Left forelimb (tissue), 1 donor: ENCODE measurements at regions not wholly inside any gene's neighbourhood (a gene's known extent, or its start where the extent isn't known, plus 50 kb on each side); places are given as distances from the start of the nearest gene placed in this dataset.
A peak's percentile ranks its signal among the peaks of the same experiment; 100 is the strongest.
"Not testable (repeated sequence)": the region's sequence is repeated elsewhere in the genome, so short reads cannot be mapped to it uniquely, and the experiment has no call there.

Experiments
- DNase-seq: peaks from one replicate; pipeline ENCODE4 v3.0.0-alpha.2; 2018; ENCODE audit warnings: low spot score

DNA sequence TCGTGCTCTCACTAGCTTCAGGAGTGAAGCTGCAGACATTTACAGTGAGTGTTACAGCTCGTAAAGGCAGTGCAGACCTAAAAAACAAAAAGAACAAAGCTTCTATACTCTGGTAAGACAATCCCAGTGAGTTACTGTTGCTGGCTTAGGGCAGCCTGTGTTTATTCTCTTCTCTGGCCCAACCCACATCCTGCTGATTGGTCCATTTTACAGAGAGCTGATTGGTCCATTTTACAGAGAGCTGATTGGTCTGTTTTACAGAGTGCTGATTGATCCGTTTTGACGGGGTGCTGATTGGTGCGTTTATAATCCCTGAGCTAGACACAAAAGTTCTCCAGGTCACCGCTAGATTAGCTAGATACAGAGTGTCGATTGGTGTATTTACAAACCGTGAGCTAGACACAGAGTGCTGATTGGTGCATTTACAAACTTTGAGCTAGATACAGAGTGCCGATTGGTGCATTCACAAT lies 158.0 kb downstream of the KLRB1 start:
- DNase-seq = not testable (repeated sequence)

DNA sequence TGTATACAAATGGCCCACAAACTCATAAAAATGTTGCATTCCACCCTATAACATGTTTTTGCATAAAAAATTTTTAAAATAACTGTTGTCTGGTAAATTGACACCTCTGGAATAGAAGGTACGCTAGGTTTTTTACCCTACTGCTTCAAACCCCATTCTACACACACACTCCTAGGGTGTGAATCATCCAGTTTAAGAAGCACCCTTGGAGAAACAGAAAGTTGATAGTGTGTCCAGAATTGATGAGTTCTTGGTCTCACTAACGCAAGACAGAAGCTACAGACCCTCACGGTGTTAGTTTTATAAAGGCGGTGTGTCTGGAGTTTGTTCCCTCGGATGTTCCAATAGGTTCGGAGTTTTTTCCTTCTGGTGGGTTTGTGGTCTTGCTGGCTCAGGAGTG lies 158.5 kb downstream of the KLRB1 start:
- no peak for DNase-seq

DNA sequence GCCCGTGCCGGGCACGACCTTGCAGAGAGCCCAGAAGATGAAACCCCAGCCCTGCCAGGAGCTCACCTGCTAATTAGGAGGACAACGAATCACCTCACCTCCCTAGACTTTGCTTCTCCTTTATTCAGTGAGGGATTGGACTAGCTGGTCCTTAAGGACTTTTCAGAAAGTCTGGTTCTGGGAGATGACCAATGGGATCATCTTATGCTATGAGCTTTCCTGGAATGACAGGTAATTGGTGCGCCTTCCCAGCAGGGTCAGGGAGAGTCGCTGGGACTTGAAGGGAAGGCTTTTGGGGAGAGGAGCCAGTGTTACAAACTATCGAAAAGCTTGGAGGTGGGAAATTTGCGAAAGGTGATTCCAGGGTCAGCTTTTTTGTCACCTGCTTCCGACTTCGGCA lies 159.1 kb downstream of the KLRB1 start:
- DNase-seq = not testable (repeated sequence)

DNA sequence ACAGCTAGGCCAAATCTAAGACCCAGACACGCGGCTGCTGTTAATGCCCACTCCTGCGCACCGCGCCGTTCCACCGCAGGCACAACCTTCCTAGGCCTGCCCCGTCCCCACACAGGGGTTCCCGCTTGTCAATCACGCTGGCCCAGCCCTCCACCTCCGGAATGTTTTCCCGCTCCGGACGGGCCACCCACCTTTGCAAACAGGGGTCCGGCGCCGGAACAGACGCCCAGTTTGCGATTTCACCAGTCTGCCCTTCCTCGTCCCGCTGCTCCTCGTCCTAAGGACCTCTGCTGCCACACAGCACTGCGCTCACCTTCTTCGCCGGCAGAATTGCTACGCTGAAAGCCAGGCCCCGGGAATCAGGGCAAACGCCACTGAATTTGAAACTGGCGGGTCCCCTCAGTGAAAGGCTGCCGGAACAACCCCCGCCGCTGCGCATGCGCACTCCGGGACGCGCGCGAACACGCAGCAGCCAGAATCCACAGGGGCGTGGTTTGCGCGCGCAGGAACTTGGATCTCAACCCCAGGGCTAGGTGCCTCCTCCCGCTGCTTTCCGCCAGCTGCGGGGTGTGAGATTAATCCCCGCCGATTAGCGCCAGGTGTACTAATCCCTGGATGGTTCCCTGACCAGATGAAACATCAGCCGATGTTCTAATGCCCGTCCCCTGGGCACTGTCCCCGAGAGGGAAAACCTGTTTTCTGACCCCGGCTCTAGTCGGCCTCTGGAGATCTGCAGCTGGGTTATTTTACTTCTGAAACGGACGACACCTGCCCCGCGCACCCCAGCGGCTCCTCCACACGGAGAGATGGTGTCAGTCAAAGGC lies 159.7 kb downstream of the KLRB1 start:
- peak; percentile 91 for DNase-seq

DNA sequence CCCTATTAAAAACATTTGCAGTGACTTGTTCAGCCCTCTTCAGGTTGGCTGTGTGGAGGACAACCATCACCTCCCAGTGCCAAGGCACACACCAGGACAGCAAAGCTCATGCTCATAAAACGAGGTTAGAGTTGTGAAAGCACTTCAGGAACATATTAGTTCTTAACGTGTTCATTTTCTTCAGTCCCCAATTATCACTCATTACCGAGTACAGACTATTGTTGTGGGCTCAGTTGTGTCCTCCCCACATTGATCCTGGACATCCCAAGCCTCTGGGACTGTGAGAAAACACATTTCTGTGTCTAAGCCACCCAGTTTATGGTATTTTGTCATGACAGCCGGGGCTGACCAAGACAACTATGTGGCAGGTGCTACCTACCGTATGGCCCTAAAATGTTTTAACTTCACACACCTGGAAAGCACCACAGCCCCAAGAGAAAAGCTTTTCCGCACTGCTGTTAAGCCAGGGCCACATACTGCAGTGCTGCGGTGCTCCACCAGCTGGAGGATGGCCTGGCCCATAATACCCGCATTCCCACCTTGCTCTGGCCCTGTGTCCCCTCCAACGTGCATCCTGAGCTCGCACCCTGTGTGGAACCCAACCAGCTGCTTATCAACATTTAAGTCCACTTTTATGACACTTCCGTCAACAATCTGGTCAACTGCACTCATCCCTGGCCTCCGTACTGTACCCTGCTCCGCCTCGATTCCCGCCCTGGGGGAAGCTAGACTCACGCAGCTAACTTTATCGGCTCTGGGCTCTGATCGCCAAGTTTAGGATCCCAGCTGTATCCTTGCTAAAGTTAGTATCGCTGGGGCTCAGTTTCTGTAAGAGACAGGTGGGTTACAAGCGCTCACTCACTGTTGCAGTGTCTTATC lies 160.6 kb downstream of the KLRB1 start:
- DNase-seq = not testable (repeated sequence)

DNA sequence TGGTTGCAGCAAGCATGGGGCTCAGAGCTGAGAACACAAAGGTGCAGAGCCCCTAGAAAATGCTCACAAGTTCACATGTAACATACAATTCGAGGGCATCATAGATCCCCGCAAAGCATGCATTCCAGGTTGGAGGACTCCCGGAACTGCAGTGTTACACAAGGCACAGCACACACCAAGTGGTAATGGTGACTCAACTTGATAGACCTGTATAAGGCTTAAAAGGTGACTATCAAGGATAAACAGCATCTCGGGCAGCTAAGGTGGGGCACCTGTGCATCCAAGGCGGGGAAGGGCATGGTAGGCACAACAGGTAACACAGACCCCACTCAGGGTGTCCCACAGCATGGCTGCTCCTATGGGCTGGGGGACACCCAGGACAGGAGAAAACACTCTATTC lies 167.3 kb downstream of the KLRB1 start:
- not testable (repeated sequence) for DNase-seq

DNA sequence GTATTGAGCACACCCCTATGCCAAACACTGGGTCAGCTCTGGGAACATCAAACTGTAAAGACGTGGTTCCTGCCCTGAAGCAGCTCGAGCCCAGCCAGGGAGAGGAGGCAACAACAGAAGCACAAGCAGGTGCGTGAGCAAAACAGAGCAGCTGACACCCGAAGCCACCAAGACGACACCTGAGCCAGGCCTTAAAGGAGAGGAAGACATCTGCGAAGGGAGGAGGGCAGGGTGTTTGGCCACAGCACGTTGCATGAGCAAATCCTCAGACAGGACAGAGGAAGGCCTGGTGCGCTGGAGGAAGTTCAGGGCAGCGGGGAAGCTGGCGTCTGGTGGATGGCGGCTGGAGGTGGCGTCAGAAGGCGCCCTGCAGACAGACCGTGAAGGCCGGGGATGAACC lies 172.0 kb downstream of the KLRB1 start:
- DNase-seq = not testable (repeated sequence)

DNA sequence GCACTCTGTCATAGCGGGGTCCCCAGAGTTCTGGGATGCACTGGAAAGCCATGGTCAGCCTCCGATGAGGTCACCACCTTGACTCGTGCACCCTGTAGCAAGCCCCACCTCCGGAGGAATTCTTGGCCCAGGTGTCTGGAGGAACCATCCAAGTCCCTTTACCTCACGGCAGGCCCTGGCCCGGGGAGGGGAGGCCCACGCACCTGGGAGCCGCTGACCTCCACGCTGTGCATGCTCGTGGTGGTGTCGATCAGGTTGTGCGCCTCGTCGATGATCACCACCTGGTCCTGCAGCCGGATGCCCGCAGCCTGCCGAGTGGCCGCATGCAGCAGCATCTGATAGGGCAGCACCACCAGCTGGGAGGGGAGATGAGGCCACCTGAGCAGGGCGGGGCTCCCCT lies 177.3 kb downstream of the KLRB1 start:
- not testable (repeated sequence) for DNase-seq

DNA sequence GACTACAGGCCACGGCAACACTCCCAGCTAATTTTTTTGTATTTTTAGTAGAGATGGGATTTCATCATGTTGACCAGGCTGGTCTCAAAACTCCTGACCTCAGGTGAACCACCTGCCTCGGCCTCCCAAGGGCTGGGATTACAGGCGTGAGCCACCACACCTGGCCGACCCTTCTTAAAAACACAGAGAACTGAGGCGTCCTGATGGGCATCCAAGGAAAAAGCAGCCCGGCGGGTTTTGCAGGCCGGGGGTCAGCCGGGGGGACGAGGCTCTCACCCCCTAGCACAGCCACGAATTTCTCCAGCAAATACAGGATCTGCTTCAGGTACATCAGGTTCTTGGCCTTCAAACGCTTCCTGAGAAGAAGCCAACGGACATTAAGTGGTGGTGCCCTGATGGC lies 178.9 kb downstream of the KLRB1 start:
- not testable (repeated sequence) for DNase-seq

DNA sequence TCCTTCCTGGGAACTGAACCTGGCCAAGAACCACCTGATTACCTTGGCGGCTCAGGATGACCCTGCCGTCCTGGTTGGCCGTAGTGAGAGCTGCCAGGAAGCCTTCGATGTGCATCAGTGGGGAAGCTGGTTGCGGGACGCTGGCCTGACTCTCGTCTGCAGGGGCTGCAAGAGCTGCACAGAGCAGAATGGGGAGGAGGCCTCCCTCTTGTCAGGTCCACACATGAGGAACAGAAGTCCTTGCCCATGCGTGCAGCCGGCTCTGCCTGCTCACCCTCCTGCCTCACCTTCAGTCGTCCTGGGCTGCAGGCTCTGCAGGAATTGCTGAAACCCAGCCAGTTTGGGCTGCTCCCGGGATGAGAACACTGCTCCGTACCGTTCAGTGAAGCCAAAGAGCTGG lies 182.3 kb downstream of the KLRB1 start:
- not testable (repeated sequence) for DNase-seq

DNA sequence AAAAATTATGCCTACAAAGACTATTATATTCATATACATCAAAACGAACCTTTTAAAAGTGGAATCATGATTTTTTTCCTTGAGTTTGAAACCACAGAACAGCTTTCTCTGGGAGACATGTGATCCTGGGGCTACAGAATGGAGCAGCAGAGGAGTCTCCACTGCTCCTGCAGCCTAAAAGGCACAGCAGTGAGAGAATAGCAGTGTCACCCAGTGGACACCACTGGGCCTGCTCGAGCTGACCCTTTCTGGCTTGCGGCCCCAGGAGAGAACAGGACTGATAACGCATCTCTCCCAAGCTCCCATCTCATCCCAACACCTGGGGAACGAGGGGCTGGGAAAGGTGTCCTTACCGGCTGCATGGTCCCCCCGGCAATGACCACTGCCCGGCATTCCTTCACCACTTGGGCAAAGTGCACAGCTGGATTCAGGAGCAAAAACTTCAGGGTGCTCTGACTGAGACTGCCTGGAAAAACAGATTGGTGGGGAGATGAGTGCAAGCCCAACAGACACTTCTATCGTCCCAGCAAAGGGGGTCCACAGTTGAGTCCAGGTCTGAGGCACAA lies 183.5 kb downstream of the KLRB1 start:
- not testable (repeated sequence) for DNase-seq

DNA sequence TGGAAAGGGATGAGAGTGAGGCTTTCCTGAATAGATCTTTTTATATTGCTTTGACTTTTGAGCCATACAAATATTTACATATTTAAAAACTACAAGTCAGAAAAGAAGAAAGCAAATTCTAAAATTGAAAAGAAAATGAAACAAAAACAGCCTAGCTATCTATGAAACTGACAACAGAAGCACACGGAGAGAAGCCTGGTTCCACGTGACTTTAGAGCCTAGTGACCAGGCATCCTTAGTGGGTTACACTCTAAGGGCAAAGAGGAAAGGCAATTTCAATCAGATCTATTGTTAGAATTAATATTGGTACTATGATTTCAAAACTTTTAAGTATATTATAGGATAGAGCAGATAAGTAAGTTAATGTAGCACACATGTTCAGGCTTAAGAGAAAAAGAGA lies 185.0 kb downstream of the KLRB1 start:
- DNase-seq = not testable (repeated sequence)

DNA sequence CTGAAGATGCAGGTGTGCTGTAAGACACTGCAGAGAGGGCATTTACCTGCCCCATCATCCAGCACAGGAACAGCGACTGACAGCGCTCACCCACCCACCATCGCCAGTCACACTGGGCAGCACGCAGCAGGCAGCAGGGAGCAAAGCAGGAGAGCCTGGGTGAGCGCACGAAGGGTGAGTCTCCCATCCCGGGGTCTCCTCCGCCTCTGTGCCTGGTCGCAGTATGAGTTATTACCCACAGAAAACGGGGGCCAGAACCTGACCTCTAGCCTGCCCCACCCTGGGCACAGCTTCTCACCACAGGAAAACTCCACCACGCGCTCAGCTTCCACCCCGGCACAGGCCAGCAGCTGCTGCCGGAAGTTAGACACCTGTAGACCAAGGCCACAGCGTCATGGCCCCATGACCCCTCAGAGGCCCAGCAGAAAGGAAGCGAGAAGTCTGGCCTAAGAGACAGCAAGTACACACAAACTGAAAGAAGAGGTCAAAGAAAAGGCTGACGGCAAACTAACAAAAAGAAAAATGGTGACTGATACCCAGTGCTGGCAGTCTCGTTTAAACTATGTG lies 186.1 kb downstream of the KLRB1 start:
- not testable (repeated sequence) for DNase-seq

DNA sequence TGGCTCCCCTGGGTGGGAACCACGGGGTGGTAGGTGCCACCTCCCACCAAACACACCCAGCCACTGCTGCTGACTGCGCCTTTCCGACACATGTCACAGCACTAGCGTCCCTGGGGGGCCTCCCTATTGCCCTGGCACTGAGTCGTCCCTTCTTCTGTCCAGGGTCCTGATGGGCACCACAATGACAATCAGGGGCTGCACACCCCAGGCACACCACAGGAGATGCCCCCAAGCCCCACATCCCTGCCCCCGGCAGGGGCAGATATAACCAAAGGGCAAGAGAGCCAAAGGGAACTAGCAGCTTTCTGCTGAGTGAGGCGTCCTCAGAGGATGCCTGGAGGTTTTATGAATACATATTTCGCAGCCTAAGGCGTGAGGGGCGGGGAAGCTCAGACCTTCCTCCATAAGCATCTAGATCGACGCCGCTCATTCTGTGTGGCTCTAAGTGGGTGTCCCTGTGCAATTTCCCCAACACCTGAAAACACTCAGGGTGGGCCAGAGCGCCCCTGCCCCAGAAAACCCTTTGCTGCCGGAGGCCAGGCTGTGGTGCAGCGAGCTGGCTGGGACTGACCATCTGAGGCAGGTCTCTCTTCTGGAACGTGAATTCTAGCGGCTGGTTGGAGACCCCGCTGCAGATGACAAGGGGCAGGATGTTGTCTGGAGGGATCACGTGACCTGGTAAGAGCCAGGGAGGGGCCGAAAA lies 186.7 kb downstream of the KLRB1 start:
- not testable (repeated sequence) for DNase-seq

DNA sequence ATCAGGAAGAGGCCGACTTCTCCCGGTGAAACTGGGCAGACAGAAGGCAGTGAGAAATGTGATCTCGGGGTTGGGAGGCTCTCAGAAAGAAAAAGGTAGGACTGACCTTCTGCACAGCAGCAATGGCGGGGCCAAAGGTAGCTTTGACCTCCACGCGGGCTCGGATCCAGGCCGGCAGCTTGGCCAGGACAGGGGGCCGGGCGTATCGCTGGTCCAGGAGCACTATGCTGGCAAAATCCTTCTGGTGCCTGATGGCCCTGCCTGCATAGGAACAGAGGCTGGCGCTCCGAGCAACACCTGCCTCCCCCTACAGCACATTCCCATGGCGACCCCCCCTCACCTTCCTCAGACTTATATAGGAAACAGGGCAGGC lies 189.1 kb downstream of the KLRB1 start:
- DNase-seq = not testable (repeated sequence)

DNA sequence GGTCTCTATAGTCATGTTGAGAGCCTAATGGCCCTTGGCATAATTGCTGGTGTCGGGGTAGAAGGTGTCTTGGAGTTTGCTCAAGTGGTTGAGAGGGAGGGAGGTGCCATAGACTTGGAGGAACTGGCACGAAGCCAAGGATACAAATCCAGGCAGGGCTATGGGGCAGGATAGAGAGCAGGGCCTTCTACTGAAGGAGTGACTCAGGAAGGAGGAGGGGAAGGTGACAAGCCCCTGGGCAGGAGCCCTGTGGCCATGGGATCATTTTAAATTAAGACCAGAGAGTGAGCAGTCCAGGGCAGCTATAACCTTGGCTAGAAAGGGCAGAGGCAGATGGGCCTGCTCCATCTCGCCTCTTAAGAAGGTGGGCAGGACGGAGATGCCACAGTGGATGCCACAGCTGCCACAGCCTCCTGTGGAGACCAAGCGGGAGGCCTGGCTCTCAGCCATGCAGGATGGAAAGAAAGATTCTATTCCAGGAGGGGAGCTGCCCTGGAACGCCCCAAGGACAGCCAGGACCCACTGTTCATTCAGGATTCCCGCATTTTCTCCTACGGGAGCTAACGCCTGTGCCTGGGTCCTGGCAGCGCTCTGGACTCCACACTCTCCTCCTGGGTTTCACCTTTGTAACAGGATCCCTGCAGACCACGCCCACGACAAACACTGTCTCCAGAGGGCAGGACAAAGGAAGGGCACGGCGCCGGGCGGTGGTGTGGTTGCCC lies 189.6 kb downstream of the KLRB1 start:
- not testable (repeated sequence) for DNase-seq

DNA sequence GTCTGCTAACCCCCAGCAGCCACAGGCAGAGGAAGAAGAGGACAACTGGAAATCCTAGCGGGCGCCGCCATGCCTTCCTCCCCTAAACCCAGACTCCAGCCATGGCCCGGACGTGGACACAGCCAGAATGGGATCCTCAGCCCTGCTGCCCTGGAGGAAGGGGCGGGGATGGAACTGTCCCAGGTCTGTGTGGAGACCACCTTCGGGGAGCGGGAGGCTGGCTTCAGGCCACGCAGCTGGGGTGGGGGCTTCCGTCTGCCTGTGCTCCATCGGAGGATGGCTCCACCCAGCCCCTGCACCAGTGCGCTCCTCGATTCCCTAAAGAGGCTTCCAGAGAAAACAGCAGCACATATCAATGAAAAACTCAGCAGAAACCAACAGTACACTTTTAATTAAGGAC lies 190.4 kb downstream of the KLRB1 start:
- DNase-seq = not testable (repeated sequence)

DNA sequence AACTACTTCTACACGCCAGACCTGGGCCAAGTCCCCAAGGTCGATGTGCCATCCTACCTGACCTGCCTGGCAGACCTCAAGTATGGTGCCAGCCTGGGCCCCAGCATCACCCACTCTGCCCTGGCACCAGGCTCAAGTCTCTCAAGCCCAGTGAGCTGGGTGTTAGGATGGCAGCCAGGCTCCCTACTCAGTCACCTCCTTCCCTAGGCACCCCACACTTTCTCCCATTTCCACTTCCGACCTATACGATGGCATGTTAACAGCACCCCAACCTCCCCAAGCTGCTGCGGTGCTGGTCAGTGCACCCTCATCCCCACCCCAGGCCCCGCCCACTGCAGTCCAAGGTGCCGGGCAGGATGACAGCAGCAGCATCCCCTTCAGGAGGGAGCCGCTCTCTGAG lies 191.4 kb downstream of the KLRB1 start:
- not testable (repeated sequence) for DNase-seq

DNA sequence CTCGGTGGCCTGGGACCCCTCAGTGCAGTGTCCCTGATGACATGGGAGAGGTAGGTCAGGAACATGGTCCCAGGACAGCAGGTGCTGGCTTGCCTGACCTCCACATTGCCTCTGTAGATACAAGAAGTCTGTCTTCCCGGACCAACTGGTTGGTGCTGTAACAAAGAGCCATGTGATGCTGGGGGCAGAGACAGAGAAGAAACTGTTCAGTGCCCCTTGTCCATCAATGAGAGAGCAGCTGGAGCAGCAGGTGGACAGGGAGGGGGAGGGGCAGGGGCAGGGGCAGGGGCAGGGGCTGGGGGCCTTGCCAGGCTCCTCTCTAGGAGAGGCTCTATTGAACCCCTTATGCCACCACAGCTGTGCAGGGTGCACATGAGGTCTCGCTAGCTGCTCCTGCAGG lies 191.8 kb downstream of the KLRB1 start:
- DNase-seq = not testable (repeated sequence)

DNA sequence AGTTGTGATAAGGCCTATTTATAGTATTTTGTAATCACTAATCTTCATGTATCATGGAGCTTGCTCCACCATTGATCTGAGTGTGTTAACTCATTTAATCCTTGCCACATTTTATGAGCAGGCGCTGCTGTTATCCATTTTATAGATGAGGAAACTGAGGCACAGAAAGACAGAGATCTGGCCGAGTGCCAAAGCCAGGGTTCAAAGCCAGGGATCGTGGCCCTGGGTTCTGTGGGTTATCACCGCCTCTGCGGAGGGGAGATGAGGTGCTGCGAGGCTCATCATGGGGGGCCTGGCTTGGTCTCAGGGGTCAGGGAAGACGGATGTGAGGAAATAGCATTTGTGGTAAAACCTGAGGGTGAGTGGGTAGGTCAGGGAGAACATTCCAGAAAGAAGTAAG lies 193.9 kb downstream of the KLRB1 start:
- DNase-seq = not testable (repeated sequence)

DNA sequence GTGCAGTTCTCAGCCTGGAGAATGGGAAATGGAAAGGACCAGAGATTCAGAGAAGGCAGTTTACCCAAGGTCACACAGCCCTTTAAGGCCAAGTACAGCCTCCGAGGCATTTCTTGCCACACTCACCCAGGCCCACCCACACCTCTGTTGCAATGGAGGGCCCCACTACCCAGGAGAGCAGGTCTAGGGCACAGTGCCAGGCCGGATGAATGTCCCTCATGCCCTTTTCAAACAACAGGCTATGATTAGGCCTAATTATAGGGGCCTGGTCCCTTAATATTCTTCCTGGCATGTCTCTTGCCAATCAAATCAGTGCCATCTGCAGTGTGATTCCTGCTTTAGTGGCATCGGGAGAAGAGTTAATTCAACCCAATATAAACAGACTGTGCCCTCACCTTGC lies 195.3 kb downstream of the KLRB1 start:
- not testable (repeated sequence) for DNase-seq
